HAP-1 (cell line): ENCODE measurements at regions not wholly inside any gene's neighbourhood (a gene's known extent, or its start where the extent isn't known, plus 50 kb on each side); places are given as distances from the start of the nearest gene placed in this dataset.

Source experiments
- DNase-seq, 2 experiments: peaks; one replicate each; pipeline ENCODE4 v3.0.0-alpha.2; 2016 to 2020; ENCODE audit warnings: low spot score in 2 of 2
- H3K27me3 ChIP-seq: fragments of 250-450 bp; sonication (Bioruptor Pico); 2 replicates; pipeline ENCODE4 v1.5.1; 2020; ENCODE audit warnings: low read depth, mild to moderate bottlenecking, moderate library complexity
- H3K36me3 ChIP-seq: fragments of 250-450 bp; sonication (Bioruptor Pico); replicated peaks from 2 replicates; pipeline ENCODE4 v1.5.1; 2020; ENCODE audit warnings: mild to moderate bottlenecking
- H3K4me1 ChIP-seq: fragments of 250-450 bp; sonication (Bioruptor Pico); 2 replicates; pipeline ENCODE4 v1.5.1; 2020; ENCODE audit warnings: mild to moderate bottlenecking
- H3K4me3 ChIP-seq: fragments of 250-450 bp; sonication (Bioruptor Pico); 2 replicates; pipeline ENCODE4 v1.5.1; 2020; ENCODE audit warnings: mild to moderate bottlenecking, moderate library complexity
- H3K9me3 ChIP-seq: fragments of 250-450 bp; sonication (Bioruptor Pico); 2 replicates; pipeline ENCODE4 v1.5.1; 2020; ENCODE audit warnings: mild to moderate bottlenecking, moderate library complexity
- in situ Hi-C: fragments of 300-500 bp; cut with MboI; formaldehyde crosslinking; loops from 3 replicates; pipeline ENCODE4 v1.14.3; 2020; ENCODE audit warnings: low sequenced_read_pairs, inconsistent platforms, mixed read lengths

DNA sequence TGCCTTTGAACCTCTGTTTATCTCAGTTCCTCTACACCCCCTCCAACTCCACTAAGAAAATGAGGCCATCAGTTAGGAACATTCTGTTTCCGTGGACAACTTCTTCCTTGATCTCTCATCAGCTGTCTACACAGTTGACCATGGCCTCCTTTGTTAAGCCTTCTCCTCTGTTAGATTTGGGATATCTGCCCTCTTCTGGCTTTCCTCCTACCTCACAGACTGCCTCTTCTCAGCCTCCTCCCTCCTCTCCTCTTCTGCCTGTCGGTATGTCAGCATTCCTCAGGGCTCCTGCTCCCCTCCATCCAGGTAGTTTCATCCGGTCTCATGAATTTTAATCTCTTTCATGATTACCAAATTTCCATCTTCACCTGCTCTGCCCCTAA lies 454.9 kb downstream of the FOXO1 start:
- no peaks in the 10 kb centered on the region for H3K9me3 ChIP-seq
- no peaks in the 10 kb centered on the region for H3K36me3 ChIP-seq
- H3K27me3 ChIP-seq, result no peaks in the 10 kb centered on the region
- H3K4me1 ChIP-seq, result no peaks in the 10 kb centered on the region
- DNase-seq, result no peak
- in situ Hi-C loops, result no loop called here
- no peak overlapping the region for H3K4me3 ChIP-seq

DNA sequence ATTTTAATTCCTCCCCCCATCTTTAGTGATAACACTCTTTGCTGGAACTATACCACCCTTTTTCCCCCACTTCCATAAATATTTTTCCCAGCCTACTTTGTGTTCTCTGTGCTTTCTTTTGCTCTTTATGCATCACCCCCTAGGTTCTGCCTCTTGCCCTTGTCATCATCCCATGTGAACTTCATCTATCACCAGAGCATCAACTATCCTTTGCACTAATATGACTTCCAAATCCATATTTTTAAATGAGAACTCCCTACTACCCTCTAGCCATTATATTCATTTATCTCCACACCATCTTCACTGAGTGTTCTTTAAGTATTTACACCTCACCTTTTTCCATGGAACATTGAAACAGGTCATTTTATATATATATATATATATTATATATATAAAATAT lies 452.7 kb downstream of the FOXO1 start:
- H3K27me3 ChIP-seq, result no peaks in the 10 kb centered on the region
- H3K4me3 ChIP-seq, result no peak overlapping the region
- in situ Hi-C loops, result no loop called here
- H3K36me3 ChIP-seq, result no peaks in the 10 kb centered on the region
- no peak for DNase-seq
- no peaks in the 10 kb centered on the region for H3K9me3 ChIP-seq
- no peaks in the 10 kb centered on the region for H3K4me1 ChIP-seq

DNA sequence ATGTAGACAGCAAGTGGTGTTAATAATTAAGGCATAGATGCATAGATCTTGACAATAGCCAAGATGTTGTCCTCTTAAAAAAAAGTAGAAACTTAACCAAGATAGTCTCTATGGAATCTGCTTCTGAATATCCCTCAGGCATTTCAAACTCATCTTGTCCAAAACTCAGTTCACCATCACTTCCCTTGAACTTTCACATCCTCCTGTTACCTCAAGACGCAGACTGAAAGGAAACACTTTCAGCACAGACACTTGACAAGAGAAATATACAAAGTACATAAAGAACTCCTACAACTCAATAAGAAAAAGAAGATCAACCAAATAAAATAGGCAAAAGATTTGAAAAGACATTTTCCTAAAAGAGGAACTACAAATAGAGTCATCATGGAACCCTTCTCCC lies 451.1 kb downstream of the FOXO1 start:
- H3K4me1 ChIP-seq, result no peaks in the 10 kb centered on the region
- H3K9me3 ChIP-seq, result no peaks in the 10 kb centered on the region
- no peak overlapping the region for H3K4me3 ChIP-seq
- no peaks in the 10 kb centered on the region for H3K36me3 ChIP-seq
- in situ Hi-C loops, result no loop called here
- H3K27me3 ChIP-seq, result no peaks in the 10 kb centered on the region
- no peak for DNase-seq

DNA sequence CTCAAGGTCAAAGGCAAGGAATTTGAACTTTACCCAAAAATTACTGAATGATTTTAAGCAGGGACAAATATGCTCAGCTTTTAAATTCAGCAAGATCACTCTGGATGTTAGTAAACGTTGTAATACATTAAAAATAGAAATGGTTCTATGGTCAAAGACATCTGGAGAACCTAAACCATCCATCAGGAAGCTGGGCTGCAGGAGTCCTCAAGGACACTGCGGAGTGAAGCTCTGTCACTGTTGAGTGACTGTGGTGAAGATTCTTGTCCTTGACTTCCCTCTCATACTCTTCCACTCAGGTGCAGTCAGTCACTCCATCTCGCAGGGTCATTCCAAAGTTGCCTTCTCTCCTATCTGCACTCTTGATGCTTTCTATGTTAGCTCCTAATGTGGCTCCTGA lies 450.7 kb downstream of the FOXO1 start:
- in situ Hi-C loops, result no loop called here

DNA sequence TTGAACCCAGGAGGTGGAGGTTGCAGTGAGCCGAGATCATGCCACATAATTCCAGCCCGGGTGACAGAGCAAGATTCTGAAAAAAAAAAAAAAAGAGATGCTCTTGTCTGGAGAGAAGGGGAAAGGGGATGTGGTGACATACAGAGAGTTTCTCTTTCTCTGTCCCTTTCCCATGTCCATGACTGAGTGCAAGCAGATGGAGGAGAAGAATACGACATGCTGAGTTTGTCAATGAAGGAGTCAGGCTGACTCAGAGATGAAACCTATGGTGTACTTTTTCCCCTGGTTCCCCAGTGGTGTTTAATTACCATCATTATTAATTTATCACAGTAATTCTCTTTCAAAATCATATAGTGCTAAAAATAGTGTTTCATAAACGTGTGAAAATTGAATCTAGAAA lies 448.8 kb downstream of the FOXO1 start:
- Histone ChIP-seq H3K36me3 (no peaks in the 10 kb centered on the region), H3K9me3 (no peaks in the 10 kb centered on the region), H3K27me3 (no peaks in the 10 kb centered on the region), H3K4me3 (no peak overlapping the region), H3K4me1 (no peaks in the 10 kb centered on the region)
- in situ Hi-C loops, result no loop called here
- DNase-seq, result no peak

More for the DNA sequence above, 450.7 kb downstream of the FOXO1 start:
- no peaks in the 10 kb centered on the region for H3K4me1 ChIP-seq
- no peaks in the 10 kb centered on the region for H3K9me3 ChIP-seq
- no peaks in the 10 kb centered on the region for H3K36me3 ChIP-seq
- no peak overlapping the region for H3K4me3 ChIP-seq
- no peaks in the 10 kb centered on the region for H3K27me3 ChIP-seq
- DNase-seq, result no peak

DNA sequence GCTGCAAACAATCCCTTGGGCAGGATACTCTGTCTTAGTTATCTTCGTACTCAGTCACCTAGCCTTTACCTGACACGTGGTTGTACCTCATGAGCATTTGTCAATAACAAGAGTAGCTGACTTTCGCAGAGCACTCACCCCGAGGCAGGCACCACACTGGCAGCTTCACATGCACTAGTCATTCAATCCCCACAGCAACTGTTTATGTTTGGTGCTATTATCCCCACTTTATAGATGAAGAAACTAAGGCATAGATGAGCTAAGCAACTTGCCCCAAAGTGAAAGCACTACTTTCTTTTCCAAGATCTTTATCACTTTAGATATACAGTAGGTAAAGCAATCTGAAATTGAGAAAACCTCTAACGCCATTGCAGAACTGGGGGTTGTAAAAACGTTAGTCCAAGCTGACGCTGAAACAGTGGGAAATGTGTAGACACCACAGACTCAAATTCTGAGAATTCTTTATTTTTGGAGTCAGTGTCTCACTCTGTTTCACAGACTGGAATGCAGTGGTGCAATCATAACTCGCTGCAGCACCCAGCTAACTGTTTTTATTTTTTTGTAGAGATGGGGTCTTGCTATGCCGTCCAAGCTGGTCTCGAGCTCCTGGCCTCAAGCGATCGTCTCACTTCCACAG lies 446.0 kb downstream of the FOXO1 start:
- H3K4me3 ChIP-seq, result no peak overlapping the region
- in situ Hi-C loops, result no loop called here
- no peaks in the 10 kb centered on the region for H3K36me3 ChIP-seq
- H3K9me3 ChIP-seq, result no peaks in the 10 kb centered on the region
- no peaks in the 10 kb centered on the region for H3K27me3 ChIP-seq
- H3K4me1 ChIP-seq, result no peaks in the 10 kb centered on the region
- DNase-seq, result no peak

DNA sequence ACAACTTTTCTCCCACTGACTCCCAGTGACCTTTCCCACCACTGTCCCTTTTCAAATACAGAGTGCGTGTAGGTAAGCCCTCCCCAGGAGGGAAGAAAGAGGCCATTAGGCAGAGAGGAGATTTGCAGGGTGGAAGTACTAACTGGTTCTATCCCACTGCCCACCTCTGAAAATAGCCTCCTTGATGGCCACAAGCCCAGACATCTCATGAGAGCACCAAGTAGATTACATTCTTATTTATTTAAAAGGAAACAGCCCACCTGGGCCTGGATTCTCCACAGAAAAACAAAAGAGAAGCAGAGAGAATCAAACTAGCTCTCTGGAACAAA lies 445.3 kb downstream of the FOXO1 start:
- no peaks in the 10 kb centered on the region for H3K27me3 ChIP-seq
- H3K36me3 ChIP-seq, result no peaks in the 10 kb centered on the region
- in situ Hi-C loops, result no loop called here
- no peak overlapping the region for H3K4me3 ChIP-seq
- no peak for DNase-seq
- no peaks in the 10 kb centered on the region for H3K4me1 ChIP-seq
- no peaks in the 10 kb centered on the region for H3K9me3 ChIP-seq

DNA sequence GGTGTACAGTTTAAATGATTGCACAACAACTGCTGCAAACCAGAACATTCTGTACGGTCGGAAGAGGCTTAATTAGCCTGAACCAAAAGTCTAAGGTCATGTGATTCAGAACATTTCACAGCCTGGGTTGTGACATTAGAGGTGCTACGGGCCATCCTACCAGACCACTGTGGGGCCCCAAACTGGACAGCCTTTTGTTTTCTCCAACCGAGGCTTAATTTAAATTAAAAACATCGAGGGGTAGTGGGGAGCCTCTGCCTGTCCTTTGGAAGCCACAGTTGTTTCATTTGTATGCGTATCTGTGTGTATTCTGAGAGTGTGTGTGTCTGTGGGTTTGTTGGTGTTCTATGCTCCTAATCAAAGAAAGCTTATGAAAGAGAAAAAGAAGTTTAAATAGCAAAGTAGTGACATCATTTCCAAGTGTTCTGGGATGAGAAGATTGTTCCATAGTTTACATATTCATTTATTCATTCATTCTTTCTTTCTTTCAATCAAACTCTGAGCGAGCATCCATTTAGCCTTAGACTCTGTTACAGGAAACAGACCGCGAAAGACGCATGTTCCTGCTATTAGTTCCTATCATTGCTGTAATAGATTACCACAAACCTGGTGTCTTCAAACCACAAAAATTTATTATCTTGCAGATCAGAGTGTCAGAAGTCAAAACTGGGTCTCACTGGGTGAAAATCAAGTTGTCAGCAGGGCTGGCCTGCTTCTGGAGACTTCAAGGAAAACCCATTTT lies 444.8 kb downstream of the FOXO1 start:
- no peaks in the 10 kb centered on the region for H3K27me3 ChIP-seq
- DNase-seq, result no peak

DNA sequence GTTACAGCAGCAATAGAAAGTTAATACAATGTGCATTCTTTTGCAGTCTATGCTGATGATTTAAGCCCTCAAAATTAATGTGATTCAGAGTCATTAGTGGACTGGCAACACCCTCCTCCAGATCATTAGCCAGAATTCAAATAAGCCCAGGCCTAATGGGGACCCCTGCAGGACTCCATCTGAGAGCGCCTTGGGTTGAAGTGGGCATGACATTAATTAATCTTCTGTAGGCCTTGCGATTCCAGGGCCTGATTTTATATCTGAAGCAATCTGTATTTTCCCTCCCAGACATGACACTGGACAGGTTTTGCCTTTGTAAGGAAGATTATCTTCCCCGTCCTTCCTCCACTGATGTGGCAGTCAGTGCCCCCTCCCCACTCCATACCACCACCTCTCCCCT lies 442.9 kb downstream of the FOXO1 start:
- H3K27me3 ChIP-seq, result no peaks in the 10 kb centered on the region
- DNase-seq, result no peak
- peaks cover 2% of the 10 kb centered on the region; the same call in 1 of the 2 replicates for H3K9me3 ChIP-seq
- H3K4me3 ChIP-seq, result no peak overlapping the region
- H3K36me3 ChIP-seq, result no peaks in the 10 kb centered on the region
- in situ Hi-C loops, result no loop called here
- H3K4me1 ChIP-seq, result peaks cover 3% of the 10 kb centered on the region

More for the DNA sequence above, 444.8 kb downstream of the FOXO1 start:
- Histone ChIP-seq H3K4me1 (no peaks in the 10 kb centered on the region), H3K9me3 (no peaks in the 10 kb centered on the region; the same call in 1 of the 2 replicates), H3K4me3 (no peak overlapping the region), H3K36me3 (no peaks in the 10 kb centered on the region)
- in situ Hi-C loops, result no loop called here

DNA sequence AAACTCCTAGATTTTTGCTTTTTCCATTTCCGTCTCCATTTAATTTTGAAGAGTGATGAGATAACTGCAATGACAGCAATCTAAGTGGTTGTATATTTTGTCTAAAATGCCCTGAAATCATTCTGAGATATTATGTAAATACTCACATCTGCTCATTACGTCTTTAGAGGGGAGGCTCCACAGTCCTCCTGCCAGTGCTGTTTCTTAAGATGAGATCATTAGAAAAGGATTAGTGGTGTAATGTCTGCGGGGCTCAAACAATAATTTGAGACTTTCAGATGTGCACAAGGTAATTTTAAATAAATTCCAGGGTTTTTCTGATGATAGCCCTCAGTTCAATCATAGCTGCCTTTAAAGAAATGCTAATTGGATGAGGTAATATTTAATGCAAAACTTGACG lies 437.9 kb downstream of the FOXO1 start:
- in situ Hi-C loops, result no loop called here
- no peaks in the 10 kb centered on the region for H3K36me3 ChIP-seq
- peaks cover 2% of the 10 kb centered on the region; the same call in 1 of the 2 replicates for H3K9me3 ChIP-seq
- no peaks in the 10 kb centered on the region for H3K27me3 ChIP-seq
- H3K4me3 ChIP-seq, result no peak overlapping the region
- H3K4me1 ChIP-seq, result peaks cover 7% of the 10 kb centered on the region
- DNase-seq, result no peak

DNA sequence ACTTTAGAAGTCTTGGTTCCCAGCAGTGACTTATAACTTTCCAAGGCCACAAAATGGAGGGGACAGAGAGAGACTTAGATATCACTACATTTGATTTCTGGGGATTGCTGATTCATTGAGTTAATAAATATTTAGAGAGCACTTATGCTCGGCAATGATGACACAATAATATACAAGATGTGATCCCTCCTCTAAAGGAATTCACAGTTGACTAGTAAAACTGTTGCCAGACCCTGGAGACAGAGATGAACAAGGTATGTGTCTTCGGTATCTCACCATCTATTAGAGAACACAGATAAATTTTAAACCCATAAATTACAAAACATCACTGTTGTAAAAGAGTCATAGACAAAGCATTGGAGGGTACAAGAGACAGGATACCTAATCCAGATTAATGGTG lies 437.5 kb downstream of the FOXO1 start:
- DNase-seq, result no peak
- H3K4me3 ChIP-seq, result no peak overlapping the region
- H3K4me1 ChIP-seq, result peaks cover 7% of the 10 kb centered on the region
- no peaks in the 10 kb centered on the region for H3K27me3 ChIP-seq
- peaks cover 2% of the 10 kb centered on the region; the same call in 1 of the 2 replicates for H3K9me3 ChIP-seq
- in situ Hi-C loops, result no loop called here
- H3K36me3 ChIP-seq, result no peaks in the 10 kb centered on the region

DNA sequence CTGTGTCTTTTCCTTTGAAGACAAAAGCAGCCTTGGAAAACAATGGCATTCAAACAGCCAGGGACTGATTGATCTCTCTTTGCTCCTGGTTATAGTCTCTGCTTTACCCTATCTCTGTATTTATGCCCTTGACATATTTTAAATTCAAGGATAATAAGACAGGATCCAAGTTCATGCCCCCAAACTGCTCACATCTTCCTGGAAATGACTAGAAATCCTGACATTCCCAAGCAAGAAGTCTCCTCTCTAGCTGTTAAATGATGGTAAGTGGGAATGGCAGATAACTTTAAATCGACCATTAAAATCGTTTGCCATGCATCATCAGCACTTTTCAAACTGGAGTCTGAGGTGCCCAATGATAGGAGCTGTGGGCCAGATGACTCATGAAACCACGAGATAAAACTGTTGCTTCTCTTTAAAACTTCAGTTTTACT lies 435.6 kb downstream of the FOXO1 start:
- no peak for DNase-seq
- Histone ChIP-seq H3K4me3 (no peak overlapping the region), H3K27me3 (no peaks in the 10 kb centered on the region), H3K4me1 (peaks cover 7% of the 10 kb centered on the region), H3K36me3 (no peaks in the 10 kb centered on the region), H3K9me3 (peaks cover 2% of the 10 kb centered on the region; the same call in 1 of the 2 replicates)
- in situ Hi-C loops, result no loop called here

DNA sequence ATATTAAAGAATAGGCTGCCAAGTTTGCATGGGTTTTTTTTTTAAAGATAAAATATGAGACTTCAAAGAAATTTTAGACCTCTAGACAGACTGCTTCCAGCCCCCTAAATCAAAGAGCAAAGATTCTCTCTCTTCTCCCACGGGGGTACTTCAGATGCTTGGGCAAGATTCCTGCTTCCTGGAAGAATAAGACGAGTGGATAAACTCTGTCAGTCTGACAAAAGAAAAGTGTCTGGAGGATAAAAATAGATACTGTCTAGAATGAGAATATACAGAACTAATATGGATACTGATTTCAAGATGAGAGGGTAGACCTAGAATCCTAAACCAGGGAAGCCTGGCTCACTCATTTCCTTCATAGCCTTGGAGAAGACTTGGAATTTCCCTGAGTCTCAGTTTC lies 435.1 kb downstream of the FOXO1 start:
- H3K9me3 ChIP-seq, result peaks cover 2% of the 10 kb centered on the region; the same call in 1 of the 2 replicates
- H3K36me3 ChIP-seq, result no peaks in the 10 kb centered on the region
- H3K27me3 ChIP-seq, result no peaks in the 10 kb centered on the region
- peaks cover 7% of the 10 kb centered on the region for H3K4me1 ChIP-seq
- no peak for DNase-seq
- no peak overlapping the region for H3K4me3 ChIP-seq
- in situ Hi-C loops, result no loop called here

DNA sequence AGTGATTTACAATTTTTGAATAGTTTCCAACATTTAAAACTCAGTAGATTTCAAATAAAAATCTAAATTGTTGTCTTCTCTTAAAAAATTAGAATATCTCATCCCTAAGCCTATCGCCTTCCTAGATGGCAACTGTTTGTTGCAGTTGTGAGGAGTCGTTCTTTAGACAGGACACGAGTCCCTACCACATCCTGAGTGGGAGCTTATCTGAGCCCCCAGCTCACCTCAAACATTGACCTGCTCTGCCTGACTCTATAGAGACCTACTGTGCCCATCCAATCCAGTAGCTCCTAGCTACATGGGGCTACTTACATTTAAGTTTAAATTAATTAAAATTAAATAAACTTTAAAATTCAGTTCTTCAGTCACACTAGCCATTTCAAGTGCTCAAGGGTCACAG lies 434.7 kb downstream of the FOXO1 start:
- H3K27me3 ChIP-seq, result no peaks in the 10 kb centered on the region
- peaks cover 2% of the 10 kb centered on the region; the same call in 1 of the 2 replicates for H3K9me3 ChIP-seq
- H3K4me3 ChIP-seq, result no peak overlapping the region
- no peaks in the 10 kb centered on the region for H3K36me3 ChIP-seq
- in situ Hi-C loops, result no loop called here
- no peak for DNase-seq
- H3K4me1 ChIP-seq, result peaks cover 7% of the 10 kb centered on the region
